IPS-15b (cell line): ENCODE measurements at regions not wholly inside any gene's neighbourhood (a gene's known extent, or its start where the extent isn't known, plus 50 kb on each side); places are given as distances from the start of the nearest gene placed in this dataset.

Experiments
- H3K27me3 ChIP-seq: one replicate; pipeline ENCODE4 v1.6.1; 2013; ENCODE audit warnings: low read length; ENCODE audit not compliant: control insufficient read depth, insufficient read depth
- H3K36me3 ChIP-seq: one replicate; pipeline ENCODE4 v1.6.1; 2013; ENCODE audit warnings: low read length; ENCODE audit not compliant: control insufficient read depth, insufficient read depth
- H3K4me1 ChIP-seq: one replicate; pipeline ENCODE4 v1.6.1; 2013; ENCODE audit warnings: mild to moderate bottlenecking, low read length; ENCODE audit not compliant: control insufficient read depth, insufficient read depth
- H3K4me3 ChIP-seq: one replicate; pipeline ENCODE4 v1.5.1; 2013; ENCODE audit warnings: low read depth, low read length
- H3K9ac ChIP-seq: one replicate; pipeline ENCODE4 v1.6.1; 2013; ENCODE audit warnings: low read depth, mild to moderate bottlenecking, low read length
- H3K9me3 ChIP-seq: one replicate; pipeline ENCODE4 v1.6.1; 2013; ENCODE audit warnings: mild to moderate bottlenecking, low read length; ENCODE audit not compliant: control insufficient read depth, insufficient read depth

- Histone ChIP-seq H3K9ac (no peak overlapping the region), H3K4me1 (no peaks in the 10 kb centered on the region), H3K9me3 (no peaks in the 10 kb centered on the region), H3K36me3 (no peaks in the 10 kb centered on the region), H3K27me3 (no peaks in the 10 kb centered on the region), H3K4me3 (no peak overlapping the region)
Measured at GRCh38 chr2:34308140-34308539, 709.0 kb upstream of the FAM98A start.

GRCh38 chr2:34307636-34308035 lies 708.5 kb upstream of the FAM98A start:
- H3K27me3 ChIP-seq: no peaks in the 10 kb centered on the region
- no peak overlapping the region for H3K9ac ChIP-seq
- H3K9me3 ChIP-seq: no peaks in the 10 kb centered on the region
- no peaks in the 10 kb centered on the region for H3K36me3 ChIP-seq
- H3K4me3 ChIP-seq: no peak overlapping the region
- H3K4me1 ChIP-seq: no peaks in the 10 kb centered on the region

- Histone ChIP-seq H3K9me3 (no peaks in the 10 kb centered on the region), H3K9ac (no peak overlapping the region), H3K27me3 (no peaks in the 10 kb centered on the region), H3K4me3 (no peak overlapping the region), H3K4me1 (no peaks in the 10 kb centered on the region), H3K36me3 (no peaks in the 10 kb centered on the region)
Measured at GRCh38 chr2:34306745-34307144, 707.6 kb upstream of the FAM98A start.

GRCh38 chr2:34305587-34305986 lies 706.5 kb upstream of the FAM98A start:
- Histone ChIP-seq H3K36me3 (no peaks in the 10 kb centered on the region), H3K4me3 (no peak overlapping the region), H3K4me1 (no peaks in the 10 kb centered on the region), H3K27me3 (no peaks in the 10 kb centered on the region), H3K9ac (no peak overlapping the region), H3K9me3 (no peaks in the 10 kb centered on the region)

- Histone ChIP-seq H3K36me3 (no peaks in the 10 kb centered on the region), H3K27me3 (no peaks in the 10 kb centered on the region), H3K4me3 (no peak overlapping the region), H3K9me3 (no peaks in the 10 kb centered on the region), H3K9ac (no peak overlapping the region), H3K4me1 (no peaks in the 10 kb centered on the region)
Measured at GRCh38 chr2:34294961-34295360, 695.9 kb upstream of the FAM98A start.

GRCh38 chr2:34291076-34291475 lies 692.0 kb upstream of the FAM98A start:
- Histone ChIP-seq H3K9me3 (no peaks in the 10 kb centered on the region), H3K9ac (no peak overlapping the region), H3K4me1 (no peaks in the 10 kb centered on the region), H3K27me3 (no peaks in the 10 kb centered on the region), H3K36me3 (no peaks in the 10 kb centered on the region), H3K4me3 (no peak overlapping the region)

GRCh38 chr2:34288016-34288415 lies 688.9 kb upstream of the FAM98A start:
- no peak overlapping the region for H3K9ac ChIP-seq
- H3K9me3 ChIP-seq: no peaks in the 10 kb centered on the region
- no peaks in the 10 kb centered on the region for H3K4me1 ChIP-seq
- H3K27me3 ChIP-seq: no peaks in the 10 kb centered on the region
- H3K36me3 ChIP-seq: no peaks in the 10 kb centered on the region
- H3K4me3 ChIP-seq: no peak overlapping the region

GRCh38 chr2:34280606-34281005 lies 681.5 kb upstream of the FAM98A start:
- no peaks in the 10 kb centered on the region for H3K9me3 ChIP-seq
- no peak overlapping the region for H3K9ac ChIP-seq
- H3K4me1 ChIP-seq: no peaks in the 10 kb centered on the region
- no peaks in the 10 kb centered on the region for H3K27me3 ChIP-seq
- no peak overlapping the region for H3K4me3 ChIP-seq
- no peaks in the 10 kb centered on the region for H3K36me3 ChIP-seq

- Histone ChIP-seq H3K4me3 (no peak overlapping the region), H3K4me1 (no peaks in the 10 kb centered on the region)
Measured at GRCh38 chr2:34266908-34267697, 668.0 kb upstream of the FAM98A start.

GRCh38 chr2:34261701-34262100 lies 662.6 kb upstream of the FAM98A start:
- Histone ChIP-seq H3K9me3 (no peaks in the 10 kb centered on the region), H3K4me3 (no peak overlapping the region), H3K9ac (no peak overlapping the region)

More at GRCh38 chr2:34266908-34267697, 668.0 kb upstream of the FAM98A start:
- H3K9me3 ChIP-seq: no peaks in the 10 kb centered on the region
- no peaks in the 10 kb centered on the region for H3K36me3 ChIP-seq
- H3K27me3 ChIP-seq: no peaks in the 10 kb centered on the region
- no peak overlapping the region for H3K9ac ChIP-seq

GRCh38 chr2:34254272-34254878 lies 655.3 kb upstream of the FAM98A start:
- Histone ChIP-seq H3K27me3 (no peaks in the 10 kb centered on the region), H3K9ac (no peak overlapping the region), H3K36me3 (no peaks in the 10 kb centered on the region), H3K4me3 (no peak overlapping the region), H3K9me3 (no peaks in the 10 kb centered on the region), H3K4me1 (no peaks in the 10 kb centered on the region)

More at GRCh38 chr2:34261701-34262100, 662.6 kb upstream of the FAM98A start:
- H3K4me1 ChIP-seq: no peaks in the 10 kb centered on the region
- H3K36me3 ChIP-seq: no peaks in the 10 kb centered on the region
- H3K27me3 ChIP-seq: no peaks in the 10 kb centered on the region

GRCh38 chr2:34252111-34252510 lies 653.0 kb upstream of the FAM98A start:
- Histone ChIP-seq H3K27me3 (no peaks in the 10 kb centered on the region), H3K4me1 (no peaks in the 10 kb centered on the region), H3K4me3 (no peak overlapping the region), H3K36me3 (no peaks in the 10 kb centered on the region), H3K9me3 (no peaks in the 10 kb centered on the region), H3K9ac (no peak overlapping the region)
